ACC112 (cell line): ENCODE measurements at regions not wholly inside any gene's neighbourhood (a gene's known extent, or its start where the extent isn't known, plus 50 kb on each side); places are given as distances from the start of the nearest gene placed in this dataset.
A peak's percentile ranks its signal among the peaks of the same experiment; 100 is the strongest.
"Not testable (repeated sequence)": the region's sequence is repeated elsewhere in the genome, so short reads cannot be mapped to it uniquely, and the experiment has no call there.

Experiments used
- H2AFZ ChIP-seq: fragments of 200-600 bp; sonication (generic); one replicate; pipeline ENCODE4 v1.6.0; 2017; ENCODE audit warnings: antibody characterized with exemption, low read length; ENCODE audit not compliant: unreplicated experiment
- H3K27ac ChIP-seq: fragments of 200-600 bp; sonication (generic); 2 replicates; pipeline ENCODE4 v1.5.1; 2014; ENCODE audit warnings: low read depth, mild to moderate bottlenecking, antibody characterized with exemption, low read length, moderate library complexity
- H3K27me3 ChIP-seq: fragments of 200-600 bp; sonication (generic); 2 replicates; pipeline ENCODE4 v1.6.1; 2014; ENCODE audit warnings: mild to moderate bottlenecking, antibody characterized with exemption, low read length, moderate library complexity, mixed read lengths; ENCODE audit not compliant: insufficient read depth
- H3K36me3 ChIP-seq: fragments of 200-600 bp; sonication (generic); 2 replicates; pipeline ENCODE4 v1.6.1; 2016; ENCODE audit warnings: mild to moderate bottlenecking, antibody characterized with exemption, low read length, moderate library complexity, mixed read lengths; ENCODE audit not compliant: insufficient read depth
- H3K4me1 ChIP-seq: fragments of 200-600 bp; sonication (generic); one replicate; pipeline ENCODE4 v1.6.1; 2016; ENCODE audit warnings: low read length, mixed read lengths; ENCODE audit not compliant: insufficient read depth, unreplicated experiment, control insufficient read depth
- H3K4me3 ChIP-seq: fragments of 200-600 bp; sonication (generic); 2 replicates; pipeline ENCODE4 v1.5.1; 2014; ENCODE audit warnings: mild to moderate bottlenecking, low read depth, low read length
- H3K79me2 ChIP-seq: fragments of 200-600 bp; sonication (generic); one replicate; pipeline ENCODE4 v1.6.0; 2016; ENCODE audit warnings: low read length; ENCODE audit not compliant: control insufficient read depth, unreplicated experiment, insufficient read depth

GRCh38 chr11:57047610-57048009, 58.9 kb downstream of the OR5AK2 start:
- H2AFZ ChIP-seq = no peak overlapping the region
- H3K4me1 ChIP-seq = no peaks in the 10 kb centered on the region
- no peaks in the 10 kb centered on the region for H3K79me2 ChIP-seq
- H3K27ac ChIP-seq = no peak overlapping the region
- H3K36me3 ChIP-seq = no peaks in the 10 kb centered on the region
- peaks cover 8% of the 10 kb centered on the region for H3K27me3 ChIP-seq
- no peak overlapping the region for H3K4me3 ChIP-seq

- H3K4me3 ChIP-seq = no peak overlapping the region
These were observed 61.0 kb downstream of the OR5AK2 start for GRCh38 chr11:57049749-57050148.

GRCh38 chr11:57054817-57055216, 66.1 kb downstream of the OR5AK2 start:
- Histone ChIP-seq H2AFZ (no peak overlapping the region), H3K36me3 (no peaks in the 10 kb centered on the region), H3K4me3 (no peak overlapping the region), H3K79me2 (no peaks in the 10 kb centered on the region), H3K27ac (no peak overlapping the region), H3K4me1 (no peaks in the 10 kb centered on the region), H3K27me3 (peaks cover 26% of the 10 kb centered on the region)

More at GRCh38 chr11:57049749-57050148, 61.0 kb downstream of the OR5AK2 start:
- peaks cover 8% of the 10 kb centered on the region for H3K27me3 ChIP-seq
- no peak overlapping the region for H2AFZ ChIP-seq
- no peaks in the 10 kb centered on the region for H3K4me1 ChIP-seq
- no peak overlapping the region for H3K27ac ChIP-seq
- no peaks in the 10 kb centered on the region for H3K79me2 ChIP-seq
- no peaks in the 10 kb centered on the region for H3K36me3 ChIP-seq

- Histone ChIP-seq H3K79me2 (no peaks in the 10 kb centered on the region), H3K4me1 (no peaks in the 10 kb centered on the region), H2AFZ (no peak overlapping the region), H3K36me3 (no peaks in the 10 kb centered on the region), H3K4me3 (no peak overlapping the region), H3K27ac (no peak overlapping the region), H3K27me3 (peaks cover 25% of the 10 kb centered on the region)
These were observed 67.0 kb downstream of the OR5AK2 start for GRCh38 chr11:57055744-57056143.

GRCh38 chr11:57056735-57057134, 68.0 kb downstream of the OR5AK2 start:
- peaks cover 18% of the 10 kb centered on the region for H3K27me3 ChIP-seq
- H2AFZ ChIP-seq = no peak overlapping the region
- H3K79me2 ChIP-seq = no peaks in the 10 kb centered on the region
- no peaks in the 10 kb centered on the region for H3K36me3 ChIP-seq
- H3K4me1 ChIP-seq = no peaks in the 10 kb centered on the region
- H3K4me3 ChIP-seq = no peak overlapping the region
- H3K27ac ChIP-seq = no peak overlapping the region

GRCh38 chr11:57057561-57057960, 68.8 kb downstream of the OR5AK2 start:
- Histone ChIP-seq H3K36me3 (no peaks in the 10 kb centered on the region), H3K4me3 (no peak overlapping the region), H2AFZ (no peak overlapping the region), H3K27ac (no peak overlapping the region), H3K4me1 (no peaks in the 10 kb centered on the region), H3K27me3 (peaks cover 18% of the 10 kb centered on the region), H3K79me2 (no peaks in the 10 kb centered on the region)

- not testable (repeated sequence) for H3K4me3 ChIP-seq, H3K27me3 ChIP-seq, H3K27ac ChIP-seq, H3K36me3 ChIP-seq, H3K79me2 ChIP-seq, H3K4me1 ChIP-seq, H2AFZ ChIP-seq
These were observed 74.2 kb downstream of the OR5AK2 start for GRCh38 chr11:57062957-57063356.

- Histone ChIP-seq H3K27me3 (no peaks in the 10 kb centered on the region), H3K4me1 (peaks cover 25% of the 10 kb centered on the region), H2AFZ (no peak overlapping the region), H3K79me2 (no peaks in the 10 kb centered on the region), H3K27ac (no peak overlapping the region), H3K36me3 (no peaks in the 10 kb centered on the region), H3K4me3 (no peak overlapping the region)
These were observed 81.2 kb downstream of the OR5AK2 start for GRCh38 chr11:57069942-57070341.

GRCh38 chr11:57071829-57072228, 83.1 kb downstream of the OR5AK2 start:
- peaks cover 25% of the 10 kb centered on the region for H3K4me1 ChIP-seq

GRCh38 chr11:57072640-57073039, 83.9 kb downstream of the OR5AK2 start:
- Histone ChIP-seq H3K4me3 (no peak overlapping the region), H3K79me2 (no peaks in the 10 kb centered on the region), H3K4me1 (peaks cover 25% of the 10 kb centered on the region), H3K36me3 (no peaks in the 10 kb centered on the region), H3K27me3 (no peaks in the 10 kb centered on the region), H3K27ac (peak overlapping the region; percentile 88), H2AFZ (peak overlapping the region; percentile 2)

More at GRCh38 chr11:57071829-57072228, 83.1 kb downstream of the OR5AK2 start:
- H3K4me3 ChIP-seq = no peak overlapping the region
- peak overlapping the region; percentile 88 for H3K27ac ChIP-seq
- H3K36me3 ChIP-seq = no peaks in the 10 kb centered on the region
- peak overlapping the region; percentile 2 for H2AFZ ChIP-seq
- H3K27me3 ChIP-seq = no peaks in the 10 kb centered on the region
- no peaks in the 10 kb centered on the region for H3K79me2 ChIP-seq

GRCh38 chr11:57073128-57073527, 84.4 kb downstream of the OR5AK2 start:
- Histone ChIP-seq H2AFZ (no peak overlapping the region), H3K79me2 (no peaks in the 10 kb centered on the region), H3K4me1 (peaks cover 25% of the 10 kb centered on the region), H3K27ac (peak overlapping the region; percentile 88), H3K36me3 (no peaks in the 10 kb centered on the region), H3K4me3 (no peak overlapping the region), H3K27me3 (no peaks in the 10 kb centered on the region)
